ENCODE measurements at regions not wholly inside any gene's neighbourhood (a gene's known extent, or its start where the extent isn't known, plus 50 kb on each side); places are given as distances from the start of the nearest gene placed in this dataset.

DNA sequence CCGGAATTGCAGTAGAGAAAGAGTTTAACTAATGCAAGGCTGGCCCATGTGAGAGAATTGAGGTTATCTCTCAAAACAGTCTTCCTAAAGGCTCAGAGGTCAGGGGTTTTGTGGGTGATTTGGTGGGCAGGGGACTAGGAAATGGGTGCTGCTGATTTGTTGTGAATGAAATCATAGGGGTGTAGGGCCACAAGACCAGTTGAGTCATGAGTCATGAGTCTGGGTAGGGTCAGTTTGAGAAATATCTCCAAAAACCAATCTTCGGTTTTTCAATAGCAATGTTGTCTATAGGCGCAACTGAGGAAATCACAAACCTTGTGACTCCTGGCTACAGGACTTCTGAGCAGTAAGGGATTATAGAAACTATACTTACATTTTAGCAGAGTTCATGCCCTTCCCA is 460.0 kb upstream of the NRP1 start:
- no peak for TF ChIP-seq ZFX (IDR thresholded peaks at IDR 0.05; ENCODE audit: borderline replicate concordance)
- TF ChIP-seq, protein P1, sequence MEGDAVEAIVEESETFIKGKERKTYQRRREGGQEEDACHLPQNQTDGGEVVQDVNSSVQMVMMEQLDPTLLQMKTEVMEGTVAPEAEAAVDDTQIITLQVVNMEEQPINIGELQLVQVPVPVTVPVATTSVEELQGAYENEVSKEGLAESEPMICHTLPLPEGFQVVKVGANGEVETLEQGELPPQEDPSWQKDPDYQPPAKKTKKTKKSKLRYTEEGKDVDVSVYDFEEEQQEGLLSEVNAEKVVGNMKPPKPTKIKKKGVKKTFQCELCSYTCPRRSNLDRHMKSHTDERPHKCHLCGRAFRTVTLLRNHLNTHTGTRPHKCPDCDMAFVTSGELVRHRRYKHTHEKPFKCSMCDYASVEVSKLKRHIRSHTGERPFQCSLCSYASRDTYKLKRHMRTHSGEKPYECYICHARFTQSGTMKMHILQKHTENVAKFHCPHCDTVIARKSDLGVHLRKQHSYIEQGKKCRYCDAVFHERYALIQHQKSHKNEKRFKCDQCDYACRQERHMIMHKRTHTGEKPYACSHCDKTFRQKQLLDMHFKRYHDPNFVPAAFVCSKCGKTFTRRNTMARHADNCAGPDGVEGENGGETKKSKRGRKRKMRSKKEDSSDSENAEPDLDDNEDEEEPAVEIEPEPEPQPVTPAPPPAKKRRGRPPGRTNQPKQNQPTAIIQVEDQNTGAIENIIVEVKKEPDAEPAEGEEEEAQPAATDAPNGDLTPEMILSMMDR (IDR thresholded peaks at IDR 0.05): no peak
- no peak overlapping the region for H3K27ac ChIP-seq

DNA sequence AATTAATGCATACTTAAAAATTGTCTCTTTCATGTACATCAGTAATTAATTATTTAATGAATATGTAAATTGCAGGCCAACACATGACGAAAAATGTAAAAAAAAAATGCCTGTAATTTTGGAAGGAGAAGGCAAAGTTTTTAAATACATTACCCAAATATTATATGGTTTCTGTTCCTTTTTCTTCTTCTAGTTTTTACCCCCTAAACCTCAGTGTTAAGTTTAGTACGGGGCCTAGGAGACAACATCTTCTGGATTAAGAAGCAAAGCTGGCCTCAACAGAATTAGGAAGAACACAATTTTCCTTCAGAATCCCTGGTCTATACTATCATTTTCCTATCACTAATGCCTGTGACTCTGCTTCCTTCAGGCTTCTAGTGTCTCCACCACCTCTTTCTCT is 459.3 kb upstream of the NRP1 start:
- TF ChIP-seq, protein P1 (IDR thresholded peaks at IDR 0.05): no peak
- TF ChIP-seq ZFX (IDR thresholded peaks at IDR 0.05; ENCODE audit: borderline replicate concordance): no peak
- no peak overlapping the region for H3K27ac ChIP-seq

DNA sequence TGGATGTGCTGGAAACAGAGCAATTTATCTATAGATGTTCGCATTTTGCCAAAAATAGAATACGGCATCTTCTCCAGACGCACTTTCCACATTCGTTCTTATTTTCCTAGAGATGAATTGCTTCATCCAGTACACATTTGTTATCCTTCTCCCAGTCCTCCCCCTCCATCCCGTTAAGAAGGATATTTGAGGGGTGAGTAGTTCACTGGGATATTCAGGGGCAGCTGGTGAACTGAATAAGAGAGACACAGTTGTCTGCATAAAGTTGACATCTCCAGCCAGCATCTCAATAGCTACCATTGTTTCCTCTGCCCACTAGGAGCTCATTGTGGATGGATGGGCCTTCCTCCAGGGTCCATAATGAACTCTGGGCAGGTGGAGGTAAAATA is 456.8 kb upstream of the NRP1 start:
- no peak overlapping the region for H3K27ac ChIP-seq
- no peak for TF ChIP-seq ZFX (IDR thresholded peaks at IDR 0.05; ENCODE audit: borderline replicate concordance)
- TF ChIP-seq, protein P1 (IDR thresholded peaks at IDR 0.05): no peak

DNA sequence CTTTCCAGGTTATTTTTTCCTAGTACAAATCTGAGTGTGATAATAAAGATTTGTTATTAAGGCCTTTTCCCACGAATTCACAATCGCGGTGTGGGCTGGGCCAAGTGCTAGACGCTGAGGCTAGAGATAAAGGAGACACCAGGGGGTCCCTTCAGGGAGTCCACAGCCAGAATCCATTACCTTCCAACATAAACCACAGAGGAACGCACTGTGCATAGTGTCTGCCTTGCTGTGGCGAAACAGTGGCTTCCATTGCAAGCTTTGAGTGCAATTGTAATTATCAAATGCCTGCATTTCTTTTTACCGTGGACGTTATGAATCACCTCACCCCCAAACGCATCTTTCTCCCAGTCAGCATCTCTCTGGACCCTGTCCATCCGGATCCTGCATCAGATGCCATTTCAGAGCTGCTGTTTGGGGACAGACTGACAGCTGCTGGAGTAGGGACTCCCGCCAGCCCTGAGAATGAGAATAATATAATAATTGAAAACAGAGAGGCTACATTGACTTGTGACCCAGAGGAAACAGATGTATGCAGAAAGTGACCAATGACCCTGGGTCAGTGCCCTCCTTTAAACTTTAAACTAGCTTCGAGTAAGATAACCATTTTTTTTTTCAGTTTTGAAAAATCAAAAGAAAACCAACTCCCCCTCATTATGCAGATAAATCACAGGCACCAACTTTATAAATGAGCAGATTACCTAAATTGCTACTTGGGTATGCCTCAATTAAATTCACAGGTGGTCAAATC is 456.2 kb upstream of the NRP1 start:
- TF ChIP-seq ZFX (IDR thresholded peaks at IDR 0.05; ENCODE audit: borderline replicate concordance): no peak
- TF ChIP-seq, protein P1 (IDR thresholded peaks at IDR 0.05): no peak
- no peak overlapping the region for H3K27ac ChIP-seq

GRCh38 chr10:33783557-33783956 is 449.1 kb upstream of the NRP1 start:
- H3K27ac ChIP-seq: no peak overlapping the region
- TF ChIP-seq, protein P1 (IDR thresholded peaks at IDR 0.05): no peak
- TF ChIP-seq ZFX (IDR thresholded peaks at IDR 0.05; ENCODE audit: borderline replicate concordance): no peak

- no peak for TF ChIP-seq ZFX (IDR thresholded peaks at IDR 0.05; ENCODE audit: borderline replicate concordance)
- TF ChIP-seq, protein P1 (IDR thresholded peaks at IDR 0.05): no peak
- no peak overlapping the region for H3K27ac ChIP-seq
These were observed 448.6 kb upstream of the NRP1 start for GRCh38 chr10:33783078-33783477.

DNA sequence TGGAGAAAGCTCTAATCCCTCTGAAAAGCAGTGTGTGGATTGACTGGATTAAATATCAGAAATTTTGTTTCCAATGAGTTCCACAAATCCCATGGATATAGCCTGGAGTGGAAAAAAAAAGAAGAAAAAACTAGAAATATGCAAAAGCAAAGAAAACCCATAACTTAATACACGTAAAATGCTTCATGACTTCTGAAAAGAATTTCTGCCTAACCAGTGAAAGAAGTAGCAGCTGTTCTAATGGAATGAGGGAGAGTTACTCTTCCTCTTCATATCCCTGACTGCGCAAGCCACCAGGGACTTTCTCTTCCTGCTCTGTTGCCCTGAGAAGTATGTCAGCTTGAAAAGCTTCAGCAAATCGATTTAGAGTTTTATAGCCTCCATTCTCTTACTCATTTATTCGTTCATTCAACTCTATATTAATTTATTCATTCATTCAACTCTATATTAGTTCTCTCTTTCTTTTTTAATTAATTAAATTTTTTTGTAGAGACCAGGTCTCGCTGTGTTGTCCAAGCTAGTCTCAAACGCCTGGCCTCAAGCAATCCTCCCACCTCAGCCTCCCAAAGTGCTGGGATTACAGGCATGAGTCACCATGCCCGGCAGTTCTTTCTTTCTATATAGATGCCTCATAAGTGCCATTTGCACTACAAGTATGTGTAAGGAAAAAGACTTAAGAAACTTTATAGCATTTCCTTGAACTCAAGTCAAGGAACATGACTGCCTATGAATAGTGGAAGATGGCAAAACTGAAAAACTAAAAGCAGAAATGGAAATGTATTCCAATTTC is 447.3 kb upstream of the NRP1 start:
- TF ChIP-seq ZFX (IDR thresholded peaks at IDR 0.05; ENCODE audit: borderline replicate concordance): no peak
- TF ChIP-seq, protein P1 (IDR thresholded peaks at IDR 0.05): no peak
- H3K27ac ChIP-seq: no peak overlapping the region
